HG03342 (cell line): ENCODE measurements at regions not wholly inside any gene's neighbourhood (a gene's known extent, or its start where the extent isn't known, plus 50 kb on each side); places are given as distances from the start of the nearest gene placed in this dataset.
"Not testable (repeated sequence)": the region's sequence is repeated elsewhere in the genome, so short reads cannot be mapped to it uniquely, and the experiment has no call there.

Source experiments
- ATAC-seq: cut with Tn5 transposase; IDR thresholded peaks from one replicate; pipeline ENCODE4 v1.9.1; 2021; ENCODE audit warnings: mild to moderate bottlenecking, moderate library complexity; ENCODE audit not compliant: unreplicated experiment

GRCh38 chr3:35413483-35413882 lies 225.8 kb upstream of the ARPP21 start:
- ATAC-seq = no peak

GRCh38 chr3:35417080-35417479 lies 222.2 kb upstream of the ARPP21 start:
- no peak for ATAC-seq

DNA sequence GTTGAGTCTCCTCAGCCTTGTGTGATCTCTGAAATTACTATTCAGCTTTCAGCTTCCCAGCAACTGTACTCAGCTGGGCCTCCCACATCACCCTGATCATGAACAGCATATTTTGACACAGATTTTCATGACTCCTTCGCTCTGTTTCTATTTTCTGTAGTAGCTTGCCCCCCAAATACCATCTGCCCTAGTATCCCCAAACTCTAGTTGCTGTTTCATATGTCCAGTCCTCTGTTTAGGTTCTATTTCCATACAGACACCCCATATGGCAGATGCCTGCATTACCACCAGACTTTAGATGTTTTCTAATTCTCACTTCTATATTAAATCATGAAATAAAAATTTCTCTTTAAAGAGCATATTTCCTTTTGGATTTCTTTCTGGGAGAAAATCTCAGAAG lies 217.2 kb upstream of the ARPP21 start:
- no peak for ATAC-seq

DNA sequence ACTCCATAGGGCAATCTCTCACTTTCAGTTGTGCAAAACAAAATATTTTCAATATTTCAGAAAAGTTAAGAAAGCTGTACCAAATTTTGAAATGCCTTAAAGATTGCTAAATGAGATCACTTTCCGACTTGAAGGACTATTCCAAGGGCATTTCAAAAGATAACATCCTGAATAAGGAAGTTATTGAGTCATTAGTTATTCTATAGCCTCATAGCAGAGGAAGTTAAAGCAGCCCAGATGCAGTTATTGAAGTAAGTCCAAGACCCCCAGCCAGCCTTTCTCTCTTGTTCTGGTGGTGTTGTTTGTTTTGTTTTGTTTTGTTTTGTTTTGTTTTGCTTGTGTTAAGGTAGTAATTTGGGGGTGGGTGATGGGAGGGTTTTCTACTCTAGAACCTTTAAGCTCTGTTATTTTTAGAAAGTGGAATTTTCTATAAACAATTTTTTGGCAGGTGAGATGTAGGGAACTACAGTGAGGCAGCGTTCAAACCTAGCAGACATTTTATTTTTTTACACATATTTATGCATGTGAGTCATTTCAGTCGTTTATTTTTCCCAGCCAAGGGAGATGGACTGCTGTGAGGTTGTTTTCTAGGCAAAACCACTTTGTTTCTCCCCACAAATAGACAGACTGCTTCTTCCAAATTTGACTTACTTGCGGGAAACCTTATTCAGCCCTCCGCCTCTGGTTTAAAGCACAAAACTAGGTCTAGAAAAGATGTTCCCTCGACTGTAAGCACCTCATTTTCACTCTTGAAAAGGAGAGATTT lies 216.3 kb upstream of the ARPP21 start:
- ATAC-seq = no peak

DNA sequence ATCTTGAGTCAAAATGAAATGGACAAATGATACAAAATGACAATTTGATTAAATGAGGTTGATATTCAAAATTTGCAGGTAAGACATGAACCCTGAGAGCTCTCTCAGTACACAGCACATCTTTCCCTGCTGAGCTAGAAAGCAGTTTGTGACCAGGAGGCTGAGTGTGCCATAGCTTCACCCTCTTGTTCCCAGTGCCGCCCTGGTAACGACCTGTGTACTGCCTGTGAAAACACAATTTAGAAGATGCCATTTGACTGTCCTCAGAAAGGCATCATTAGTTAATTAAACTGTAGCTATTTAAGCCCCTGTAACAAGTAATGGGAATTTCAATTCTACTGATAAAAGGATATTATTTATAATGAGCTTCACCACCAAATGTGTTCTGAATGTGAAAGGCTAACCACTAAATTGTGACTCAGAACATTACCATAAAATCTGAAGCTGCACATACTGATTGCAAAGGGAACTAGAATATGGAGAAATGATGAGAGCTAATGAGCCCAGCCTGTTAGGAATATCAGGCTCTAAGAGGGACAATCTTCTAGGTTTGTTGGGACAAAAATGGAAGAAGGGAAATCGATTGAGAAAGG lies 212.9 kb upstream of the ARPP21 start:
- no peak for ATAC-seq

DNA sequence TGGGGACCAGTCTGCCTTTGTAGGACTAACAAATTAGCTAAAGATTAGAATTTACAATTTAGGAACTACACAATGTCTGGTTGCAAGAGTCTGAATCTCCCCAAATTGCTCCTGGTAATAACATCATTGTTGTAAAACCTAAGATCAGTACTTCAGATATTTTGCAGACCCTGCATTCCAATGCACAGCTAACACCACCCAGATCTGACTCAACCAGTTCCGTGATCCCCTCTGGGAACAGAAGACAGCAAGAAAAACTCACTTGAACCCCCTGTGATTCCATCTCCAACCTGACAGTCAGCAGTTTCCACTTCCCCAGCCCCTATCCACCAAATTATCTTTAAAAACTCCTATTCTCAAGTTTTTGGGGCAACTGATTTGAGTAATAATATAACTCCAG lies 201.9 kb upstream of the ARPP21 start:
- no peak for ATAC-seq

GRCh38 chr3:35438101-35438500 lies 201.2 kb upstream of the ARPP21 start:
- ATAC-seq = no peak

- ATAC-seq = no peak
Measured at GRCh38 chr3:35439663-35440062, 199.7 kb upstream of the ARPP21 start.

- no peak for ATAC-seq
Measured at GRCh38 chr3:35440826-35441225, 198.5 kb upstream of the ARPP21 start.

DNA sequence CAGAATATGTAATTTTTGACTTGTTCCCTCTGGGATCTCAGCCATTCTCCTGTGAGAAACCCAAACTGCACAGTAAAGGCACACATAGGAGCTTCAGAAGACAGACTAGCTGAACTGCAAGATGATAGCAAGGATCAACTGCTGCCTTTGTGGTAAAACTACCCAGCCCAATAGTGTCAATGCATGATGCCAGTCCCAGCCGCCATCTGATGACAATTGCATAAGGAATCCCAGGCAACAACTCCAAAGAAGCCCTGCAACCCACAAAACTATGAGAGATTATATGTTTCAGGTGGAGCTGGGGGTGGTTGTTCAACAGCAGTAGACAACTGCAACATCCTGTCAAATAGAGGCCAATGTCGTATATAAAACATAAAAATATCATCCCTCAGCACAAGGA lies 192.4 kb upstream of the ARPP21 start:
- ATAC-seq = no peak

GRCh38 chr3:35448121-35448520 lies 191.2 kb upstream of the ARPP21 start:
- ATAC-seq = no peak

DNA sequence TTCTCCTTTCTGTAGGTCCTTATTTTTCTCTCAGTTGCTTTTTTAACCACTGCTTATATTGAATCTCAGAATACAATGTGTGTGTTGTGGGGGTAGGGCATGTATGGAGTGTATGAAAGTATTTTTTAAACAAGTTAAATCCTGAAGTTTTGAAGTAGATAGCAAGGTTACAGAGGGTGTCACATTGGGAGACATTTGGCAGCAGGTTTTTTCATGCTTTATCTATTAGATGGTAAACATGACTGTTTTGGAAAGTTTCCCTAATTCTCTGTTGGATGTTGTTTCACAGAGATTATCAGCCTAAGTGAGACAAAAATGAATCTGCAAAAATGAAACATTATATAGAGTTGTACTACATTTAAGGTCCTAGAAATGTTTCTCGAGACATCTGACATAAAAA lies 190.6 kb upstream of the ARPP21 start:
- no peak for ATAC-seq

- not testable (repeated sequence) for ATAC-seq
Measured at GRCh38 chr3:35454819-35455218, 184.5 kb upstream of the ARPP21 start.

- no peak for ATAC-seq
Measured at GRCh38 chr3:35473956-35474355, 165.4 kb upstream of the ARPP21 start.

DNA sequence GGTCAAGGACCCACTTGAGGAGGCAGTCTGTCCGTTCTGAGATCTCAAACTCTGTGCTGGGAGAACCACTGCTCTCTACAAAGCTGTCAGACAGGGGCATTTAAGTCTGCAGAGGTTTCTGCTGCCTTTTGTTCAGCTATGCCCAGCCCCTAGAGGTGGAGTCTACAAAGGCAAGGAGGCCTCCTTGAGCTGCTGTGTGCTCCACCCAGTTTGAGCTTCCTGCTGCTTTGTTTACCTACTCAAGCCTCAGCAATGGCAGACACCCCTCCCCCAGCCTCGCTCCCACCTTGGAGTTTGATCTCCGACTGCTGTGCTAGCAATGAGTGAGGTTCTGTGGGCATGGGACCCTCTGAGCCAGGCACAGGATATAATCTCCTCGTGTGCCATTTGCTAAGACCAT lies 156.8 kb upstream of the ARPP21 start:
- ATAC-seq = not testable (repeated sequence)

DNA sequence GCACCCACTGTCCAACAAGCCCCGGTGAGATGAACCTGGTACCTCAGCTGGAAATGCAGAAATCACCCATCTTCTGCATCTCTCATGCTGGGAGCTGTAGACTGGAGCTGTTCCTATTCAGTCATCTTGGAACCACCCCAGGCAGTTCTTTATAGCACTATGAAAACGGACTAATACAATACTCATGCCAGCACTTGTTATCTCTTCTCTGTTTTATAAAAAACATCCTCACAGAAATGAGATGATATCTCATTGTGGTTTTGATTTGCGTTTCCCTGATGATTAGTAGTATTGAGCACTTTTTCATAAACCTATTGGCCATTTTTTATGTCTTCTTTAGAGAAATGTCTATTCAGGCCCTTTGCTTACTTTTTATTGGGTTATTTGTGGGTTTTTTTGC lies 156.2 kb upstream of the ARPP21 start:
- ATAC-seq = no peak

DNA sequence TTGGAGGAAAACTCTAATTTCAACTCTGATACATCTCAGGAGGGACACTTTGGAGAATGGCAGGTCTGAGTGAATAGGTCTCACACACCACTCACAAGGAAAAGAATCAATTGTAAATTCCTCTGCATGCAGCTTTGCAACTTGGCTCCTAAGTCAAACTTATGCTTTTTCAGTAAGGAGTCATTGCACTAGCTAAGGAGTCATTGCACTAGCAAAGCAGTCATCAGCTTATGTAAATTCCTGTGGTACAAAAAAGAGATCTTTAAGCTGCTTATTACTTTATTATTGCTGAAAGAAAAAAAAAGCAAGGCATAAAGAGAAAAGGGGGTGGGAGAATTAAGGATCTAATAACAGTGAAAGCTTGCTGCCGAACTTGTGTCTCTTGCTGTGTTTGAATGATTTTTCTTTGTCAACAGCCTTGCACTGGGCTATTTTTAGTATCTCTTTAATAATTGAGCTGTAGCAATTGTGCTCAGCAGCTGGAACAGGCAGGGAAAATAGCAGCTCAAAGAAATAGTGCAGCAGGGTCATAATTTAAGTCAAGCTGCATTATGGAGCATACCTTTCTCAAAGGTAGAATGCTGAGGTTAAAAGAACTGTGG lies 154.3 kb upstream of the ARPP21 start:
- ATAC-seq = no peak

DNA sequence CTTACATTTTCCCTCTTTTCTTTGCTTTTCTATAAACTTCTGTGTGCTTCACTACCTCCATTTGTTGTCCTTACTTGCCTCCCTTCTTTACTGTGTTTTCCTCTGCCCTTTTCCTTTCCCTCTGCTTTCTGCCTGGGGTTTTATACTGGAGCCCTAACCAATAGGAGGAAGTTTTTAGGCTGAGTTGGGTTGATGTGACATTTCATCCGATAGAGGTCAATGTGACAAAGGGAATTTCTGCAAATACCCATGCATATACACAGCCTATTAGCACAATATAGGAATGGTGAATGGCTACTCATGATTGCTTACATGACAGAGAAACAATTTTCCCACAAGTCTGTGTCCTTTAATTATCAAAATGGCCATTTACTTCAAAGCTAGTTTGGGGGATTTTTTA lies 153.0 kb upstream of the ARPP21 start:
- ATAC-seq = no peak

GRCh38 chr3:35487376-35487775 lies 151.9 kb upstream of the ARPP21 start:
- no peak for ATAC-seq

GRCh38 chr3:35488526-35488925 lies 150.8 kb upstream of the ARPP21 start:
- ATAC-seq = no peak

DNA sequence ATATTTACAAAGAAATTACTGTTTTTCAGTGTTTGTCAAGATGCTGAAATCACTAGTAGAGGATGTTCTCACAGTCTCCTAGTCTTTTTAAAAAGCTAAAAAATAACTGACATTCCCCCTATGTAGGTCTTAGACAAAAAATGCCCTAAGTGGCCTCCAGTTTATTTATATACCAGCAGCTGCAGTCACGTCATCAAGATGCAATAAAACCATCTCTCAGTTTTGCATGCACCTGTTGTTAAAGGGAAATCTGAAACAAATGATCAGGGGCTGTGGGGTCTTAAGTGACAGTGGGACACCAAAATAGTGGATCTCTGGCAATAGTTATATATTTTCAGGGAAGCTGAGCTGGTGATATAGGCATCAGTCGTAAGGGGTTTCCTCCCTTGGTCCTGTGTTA lies 146.5 kb upstream of the ARPP21 start:
- no peak for ATAC-seq

DNA sequence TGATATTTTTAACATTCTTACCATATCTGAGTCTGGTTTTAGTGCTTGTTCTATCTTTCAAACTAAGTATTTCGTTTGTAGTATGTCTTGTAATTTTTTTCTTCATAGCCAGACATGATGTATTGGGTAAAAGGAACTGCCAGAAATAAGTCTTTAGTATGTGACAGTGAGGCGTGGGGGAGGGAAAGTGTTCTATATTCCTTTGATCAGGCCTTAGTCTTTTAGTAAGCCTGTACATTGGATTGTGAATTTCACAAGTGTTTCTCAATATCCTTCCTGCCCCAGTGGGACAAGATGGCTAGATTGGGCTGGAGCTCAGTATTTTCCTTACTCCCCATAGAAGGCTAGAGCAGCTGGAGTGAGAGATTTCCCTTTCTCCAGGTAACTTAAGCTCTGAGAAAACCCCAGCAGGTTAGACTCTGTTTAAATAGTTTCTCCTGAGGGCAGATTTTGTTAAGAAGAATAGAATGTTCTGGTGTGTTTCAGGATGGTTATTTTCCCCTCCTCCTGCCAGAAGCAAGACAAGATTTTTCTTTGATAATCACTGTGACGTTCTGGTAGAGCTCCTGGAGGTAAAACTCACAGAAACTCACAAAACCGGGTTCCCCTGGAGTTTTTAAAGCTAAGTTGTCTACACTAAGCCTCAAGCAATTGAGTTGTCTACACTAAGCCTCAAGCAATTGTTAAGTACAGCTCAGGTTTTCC lies 140.7 kb upstream of the ARPP21 start:
- no peak for ATAC-seq
